Ovary (tissue), 3 donors: ENCODE measurements at regions not wholly inside any gene's neighbourhood (a gene's known extent, or its start where the extent isn't known, plus 50 kb on each side); places are given as distances from the start of the nearest gene placed in this dataset.

ENCODE experiments used
- CTCF ChIP-seq, 3 donors: fragments of 450-650 bp in 2 of 3; fragments of 200-600 bp in 1 of 3; IDR thresholded peaks; one replicate each; pipeline versions ENCODE4 v1.5.1 to v1.8.0; 2016 to 2022; ENCODE audit warnings: antibody characterized with exemption in 3 of 3, mild to moderate bottlenecking in 1 of 3
- EP300 ChIP-seq: sonication (generic); formaldehyde crosslinking; IDR thresholded peaks from one replicate; pipeline ENCODE4 v1.6.1; 2017; ENCODE audit warnings: antibody characterized with exemption
- donor health status: DM: no; HTN: no; CAD: no.

- TF ChIP-seq EP300 (no peak), CTCF (IDR thresholded peaks at IDR 0.05) (no peak)
Measured at GRCh38 chr16:9380221-9380620, 288.8 kb downstream of the HAPSTR1 start.
